SJCRH30 (cell line): ENCODE measurements at regions not wholly inside any gene's neighbourhood (a gene's known extent, or its start where the extent isn't known, plus 50 kb on each side); places are given as distances from the start of the nearest gene placed in this dataset.

ENCODE experiments used
- DNase-seq, 2 experiments: peaks; one replicate each; pipeline ENCODE4 v3.0.0-alpha.2; 2015 to 2020
- H3K27ac ChIP-seq: fragments of 250-450 bp; sonication (Bioruptor Pico); 2 replicates; pipeline ENCODE4 v1.5.1; 2020; ENCODE audit warnings: mild to moderate bottlenecking, moderate library complexity
- H3K27me3 ChIP-seq: fragments of 250-450 bp; sonication (Bioruptor Pico); 2 replicates; pipeline ENCODE4 v1.5.1; 2020; ENCODE audit warnings: mild to moderate bottlenecking, moderate library complexity
- H3K36me3 ChIP-seq: fragments of 250-450 bp; sonication (Bioruptor Pico); 2 replicates; pipeline ENCODE4 v1.5.1; 2020; ENCODE audit warnings: mild to moderate bottlenecking, moderate library complexity
- H3K4me1 ChIP-seq: fragments of 250-450 bp; sonication (Bioruptor Pico); 2 replicates; pipeline ENCODE4 v1.5.1; 2020; ENCODE audit warnings: mild to moderate bottlenecking, moderate library complexity
- H3K4me3 ChIP-seq: fragments of 250-450 bp; sonication (Bioruptor Pico); 2 replicates; pipeline ENCODE4 v1.5.1; 2020; ENCODE audit warnings: mild to moderate bottlenecking, moderate library complexity
- H3K9me3 ChIP-seq: fragments of 250-450 bp; sonication (Bioruptor Pico); replicated peaks from 2 replicates; pipeline ENCODE4 v1.5.1; 2020; ENCODE audit warnings: mild to moderate bottlenecking, moderate library complexity

- Histone ChIP-seq H3K27me3 (0 out of 2 replicates have a peak, but pooled peaks cover 3% of the 10 kb centered on the region), H3K9me3 (no peaks in the 10 kb centered on the region), H3K4me3 (no peak overlapping the region), H3K4me1 (no peaks in the 10 kb centered on the region), H3K27ac (no peak overlapping the region), H3K36me3 (no peaks in the 10 kb centered on the region)
- no peak for DNase-seq
Measured at GRCh38 chr2:117055499-117056375, 758.8 kb upstream of the DDX18 start.

DNA sequence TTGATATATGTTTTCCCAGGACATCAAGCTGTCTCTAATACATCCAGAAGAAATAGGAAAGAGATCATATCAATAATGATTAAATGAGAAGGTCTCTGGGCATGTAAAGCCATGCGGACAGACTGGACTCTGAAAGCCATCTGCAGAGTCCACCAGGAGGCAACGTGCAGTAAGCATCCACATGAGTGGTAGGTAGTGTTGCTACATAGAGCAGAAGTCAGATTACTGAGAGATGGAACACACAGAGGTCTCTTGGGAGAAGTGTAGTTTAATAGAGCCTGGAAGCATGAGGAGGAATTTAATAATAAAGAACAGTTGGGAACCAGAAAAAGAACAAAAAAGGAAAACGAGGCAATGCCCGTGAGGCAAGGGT, 758.1 kb upstream of the DDX18 start:
- no peak for DNase-seq
- H3K36me3 ChIP-seq, result no peaks in the 10 kb centered on the region
- H3K9me3 ChIP-seq, result no peaks in the 10 kb centered on the region
- H3K4me3 ChIP-seq, result no peak overlapping the region
- 0 out of 2 replicates have a peak, but pooled peaks cover 3% of the 10 kb centered on the region for H3K27me3 ChIP-seq
- no peaks in the 10 kb centered on the region for H3K4me1 ChIP-seq
- no peak overlapping the region for H3K27ac ChIP-seq

GRCh38 chr2:117057016-117057415, 757.5 kb upstream of the DDX18 start:
- DNase-seq, result no peak
- H3K27me3 ChIP-seq, result 0 out of 2 replicates have a peak, but pooled peaks cover 3% of the 10 kb centered on the region
- no peaks in the 10 kb centered on the region for H3K9me3 ChIP-seq
- no peak overlapping the region for H3K4me3 ChIP-seq
- no peaks in the 10 kb centered on the region for H3K4me1 ChIP-seq
- no peaks in the 10 kb centered on the region for H3K36me3 ChIP-seq
- no peak overlapping the region for H3K27ac ChIP-seq

- Histone ChIP-seq H3K9me3 (no peaks in the 10 kb centered on the region), H3K4me3 (no peak overlapping the region), H3K27ac (no peak overlapping the region), H3K27me3 (0 out of 2 replicates have a peak, but pooled peaks cover 3% of the 10 kb centered on the region), H3K4me1 (no peaks in the 10 kb centered on the region), H3K36me3 (no peaks in the 10 kb centered on the region)
- no peak for DNase-seq
Measured at GRCh38 chr2:117058366-117058765, 756.1 kb upstream of the DDX18 start.

DNA sequence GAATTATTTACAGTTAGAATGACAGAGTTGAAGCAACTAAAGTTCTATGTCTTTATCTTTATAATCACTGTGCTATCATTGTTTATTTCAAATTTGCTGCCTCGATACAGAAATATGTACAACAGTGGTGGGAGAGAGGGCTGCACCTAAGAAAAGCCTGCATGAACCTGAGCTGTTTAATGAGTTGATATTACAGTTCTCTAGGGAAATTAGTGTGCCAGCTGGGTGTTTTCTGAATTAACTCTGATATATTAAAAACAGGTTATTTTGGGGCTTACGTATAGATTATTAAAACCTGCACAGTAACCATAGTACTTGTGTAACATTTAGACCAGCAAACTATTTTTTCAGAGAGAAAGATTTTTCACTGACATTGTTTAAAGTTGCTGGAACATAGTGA, 750.5 kb upstream of the DDX18 start:
- H3K4me1 ChIP-seq, result no peaks in the 10 kb centered on the region
- H3K4me3 ChIP-seq, result no peak overlapping the region
- H3K36me3 ChIP-seq, result no peaks in the 10 kb centered on the region
- no peak for DNase-seq
- H3K9me3 ChIP-seq, result no peaks in the 10 kb centered on the region
- H3K27me3 ChIP-seq, result 0 out of 2 replicates have a peak, but pooled peaks cover 3% of the 10 kb centered on the region
- no peak overlapping the region for H3K27ac ChIP-seq

DNA sequence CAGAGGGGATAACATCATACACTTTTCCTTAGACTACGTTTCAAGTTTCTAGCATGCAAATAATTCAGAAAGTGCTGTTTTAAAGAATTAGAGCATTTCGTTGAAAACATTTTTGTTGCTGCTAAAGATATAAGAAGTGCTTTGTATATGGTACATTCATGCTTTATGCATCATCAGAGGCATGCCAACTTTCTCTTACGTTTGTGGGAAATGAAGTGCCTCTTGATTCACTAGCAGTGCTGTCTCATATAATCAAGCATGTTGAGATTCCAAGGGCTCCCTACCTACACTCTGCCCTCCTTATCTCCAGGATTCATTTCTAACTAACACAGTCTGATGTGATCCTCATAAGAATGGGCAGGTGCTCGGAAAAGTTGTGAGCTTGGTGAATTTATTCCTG, 748.6 kb upstream of the DDX18 start:
- Histone ChIP-seq H3K9me3 (no peaks in the 10 kb centered on the region), H3K4me3 (no peak overlapping the region), H3K27ac (no peak overlapping the region), H3K4me1 (no peaks in the 10 kb centered on the region), H3K36me3 (no peaks in the 10 kb centered on the region), H3K27me3 (no peaks in the 10 kb centered on the region)
- DNase-seq, result no peak

- H3K27me3 ChIP-seq, result no peaks in the 10 kb centered on the region
- DNase-seq, result no peak
Measured at GRCh38 chr2:117067900-117068299, 746.6 kb upstream of the DDX18 start.

DNA sequence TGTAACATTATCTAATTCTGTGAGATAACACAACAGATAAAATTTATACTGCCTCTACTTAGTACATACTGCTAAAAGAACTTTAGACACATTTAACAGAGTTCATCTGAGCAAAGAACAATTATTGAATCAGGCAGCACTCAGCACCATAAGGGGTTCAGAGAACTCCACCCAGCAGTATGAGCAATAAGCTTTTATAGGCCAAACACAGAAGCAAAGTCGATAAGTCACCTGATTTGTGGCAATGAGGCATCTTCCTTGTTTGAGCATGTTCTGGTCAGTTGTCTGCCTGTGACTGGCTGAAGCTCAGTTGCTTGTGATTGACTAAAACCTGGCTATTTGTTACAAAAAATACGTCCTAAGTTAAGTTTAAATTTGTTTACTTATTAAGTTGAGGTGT, 746.1 kb upstream of the DDX18 start:
- no peaks in the 10 kb centered on the region for H3K27me3 ChIP-seq
- H3K27ac ChIP-seq, result no peak overlapping the region
- no peak for DNase-seq
- H3K4me3 ChIP-seq, result no peak overlapping the region
- H3K9me3 ChIP-seq, result no peaks in the 10 kb centered on the region
- H3K4me1 ChIP-seq, result no peaks in the 10 kb centered on the region
- H3K36me3 ChIP-seq, result no peaks in the 10 kb centered on the region

More at GRCh38 chr2:117067900-117068299, 746.6 kb upstream of the DDX18 start:
- Histone ChIP-seq H3K4me1 (no peaks in the 10 kb centered on the region), H3K27ac (no peak overlapping the region), H3K9me3 (no peaks in the 10 kb centered on the region), H3K36me3 (no peaks in the 10 kb centered on the region), H3K4me3 (no peak overlapping the region)

- H3K4me1 ChIP-seq, result no peaks in the 10 kb centered on the region
- no peaks in the 10 kb centered on the region for H3K9me3 ChIP-seq
- H3K4me3 ChIP-seq, result no peak overlapping the region
- DNase-seq, result no peak
- H3K36me3 ChIP-seq, result no peaks in the 10 kb centered on the region
- H3K27ac ChIP-seq, result no peak overlapping the region
- H3K27me3 ChIP-seq, result no peaks in the 10 kb centered on the region
Measured at GRCh38 chr2:117071556-117072102, 742.9 kb upstream of the DDX18 start.

- H3K36me3 ChIP-seq, result no peaks in the 10 kb centered on the region
- H3K4me3 ChIP-seq, result no peak overlapping the region
- H3K4me1 ChIP-seq, result no peaks in the 10 kb centered on the region
- DNase-seq, result no peak
- H3K9me3 ChIP-seq, result no peaks in the 10 kb centered on the region
- H3K27me3 ChIP-seq, result no peaks in the 10 kb centered on the region
- H3K27ac ChIP-seq, result no peak overlapping the region
Measured at GRCh38 chr2:117074756-117075155, 739.7 kb upstream of the DDX18 start.

DNA sequence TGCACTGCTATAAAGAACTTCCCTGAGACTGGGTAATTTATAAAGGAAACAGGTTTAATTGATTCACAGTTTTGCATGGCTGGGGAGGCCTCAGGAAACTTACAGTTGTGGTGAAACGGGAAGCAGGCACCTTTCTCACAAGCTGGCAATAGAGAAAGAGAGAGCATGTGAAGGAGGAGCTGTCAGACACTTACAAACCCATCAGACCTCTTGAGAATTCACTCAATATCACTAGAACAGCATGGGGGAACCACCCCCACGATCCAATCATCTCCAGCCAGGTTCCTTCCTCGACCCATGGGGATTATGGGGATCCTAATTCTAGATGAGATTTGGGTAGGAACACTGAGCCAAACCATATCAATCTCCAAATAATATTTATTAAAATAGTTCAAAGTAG, 729.2 kb upstream of the DDX18 start:
- Histone ChIP-seq H3K9me3 (no peaks in the 10 kb centered on the region), H3K4me3 (no peak overlapping the region), H3K4me1 (no peaks in the 10 kb centered on the region), H3K27me3 (no peaks in the 10 kb centered on the region; the same call in 1 of the 2 replicates), H3K36me3 (no peaks in the 10 kb centered on the region), H3K27ac (no peak overlapping the region)
- DNase-seq, result no peak

DNA sequence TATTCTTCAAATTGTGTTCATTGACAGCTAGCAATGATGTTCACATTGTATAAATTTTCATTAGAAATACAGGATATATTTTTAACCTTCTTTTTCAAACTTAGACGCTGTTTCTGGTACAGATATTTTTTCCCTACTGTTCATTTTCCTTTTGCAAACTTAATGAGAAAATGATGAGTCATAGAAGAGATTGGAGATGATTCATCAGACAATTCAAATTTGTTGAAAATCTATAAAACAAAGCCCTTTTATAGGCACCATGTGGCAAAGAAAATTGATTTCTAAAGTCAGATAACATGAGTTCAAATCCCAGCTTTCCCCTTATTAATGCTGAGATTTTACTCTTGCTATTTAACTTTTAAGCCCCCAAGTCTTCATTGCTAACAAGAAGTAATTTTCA, 728.8 kb upstream of the DDX18 start:
- no peak overlapping the region for H3K4me3 ChIP-seq
- H3K9me3 ChIP-seq, result no peaks in the 10 kb centered on the region
- H3K27ac ChIP-seq, result no peak overlapping the region
- no peaks in the 10 kb centered on the region; the same call in 1 of the 2 replicates for H3K27me3 ChIP-seq
- no peak for DNase-seq
- no peaks in the 10 kb centered on the region for H3K4me1 ChIP-seq
- no peaks in the 10 kb centered on the region for H3K36me3 ChIP-seq

GRCh38 chr2:117086174-117086942, 728.1 kb upstream of the DDX18 start:
- no peaks in the 10 kb centered on the region for H3K36me3 ChIP-seq
- no peak for DNase-seq
- no peak overlapping the region for H3K4me3 ChIP-seq
- no peak overlapping the region for H3K27ac ChIP-seq
- H3K27me3 ChIP-seq, result no peaks in the 10 kb centered on the region; the same call in 1 of the 2 replicates
- H3K4me1 ChIP-seq, result no peaks in the 10 kb centered on the region
- no peaks in the 10 kb centered on the region for H3K9me3 ChIP-seq

GRCh38 chr2:117086943-117087250, 727.6 kb upstream of the DDX18 start:
- Histone ChIP-seq H3K27ac (no peak overlapping the region), H3K27me3 (no peaks in the 10 kb centered on the region; the same call in 1 of the 2 replicates), H3K36me3 (no peaks in the 10 kb centered on the region), H3K4me1 (no peaks in the 10 kb centered on the region), H3K9me3 (no peaks in the 10 kb centered on the region), H3K4me3 (no peak overlapping the region)
- DNase-seq, result no peak
